K562 (cell line): ENCODE measurements at regions not wholly inside any gene's neighbourhood (a gene's known extent, or its start where the extent isn't known, plus 50 kb on each side); places are given as distances from the start of the nearest gene placed in this dataset.

ENCODE experiments used
- ATAC-seq: fragments of 200-7000 bp; cut with Tn5 transposase; 3 replicates; pipeline ENCODE4 v1.9.1; 2020; ENCODE audit warnings: moderate library complexity
- BruUV-seq: library from RNA; stranded (reverse); fragments of 400-500 nt; replicated peaks from 2 replicates; lab custom pipeline; 2021; lab: Mats Ljungman, UMichigan
- CTCF ChIA-PET: fragments of 300-600 bp; formaldehyde crosslinking; extraction: SDS; loops from one replicate; lab custom pipeline; 2021; ENCODE audit warnings: low intra/inter-chr PET ratio; lab: Yijun Ruan, JAX
- POLR2A ChIA-PET: fragments of 300-600, 350-650 bp; sonication (Branson Sonifier 250); formaldehyde crosslinking; extraction: SDS; loops from one replicate; lab custom pipeline; 2021; ENCODE audit warnings: antibody characterized with exemption, inconsistent platforms; lab: Yijun Ruan, JAX
- DNase-seq, 4 experiments: peaks; one replicate each; pipeline versions ENCODE4 v3.0.0 to v3.0.0-alpha.2; 2011 to 2018; ENCODE audit warnings: low spot score in 3 of 4, mixed read lengths in 3 of 4; ENCODE audit errors: extremely low read depth in 1 of 4
- FAIRE-seq: peaks from 2 replicates; lab custom pipeline; 2011; peaks lifted over from hg19 to GRCh38; lab: Jason Lieb, UNC
- H2AFZ ChIP-seq: 2 replicates; pipeline ENCODE4 v1.6.0; 2011; ENCODE audit warnings: low read depth, low read length, control low read depth, inconsistent platforms
- H3K27ac ChIP-seq: fragments of 200-600 bp; 3 replicates; pipeline ENCODE4 v1.8.0; 2011; ENCODE audit warnings: low read depth, mild to moderate bottlenecking, control low read depth, inconsistent platforms, low read length, moderate library complexity, mixed read lengths; ENCODE audit errors: extremely low read depth
- H3K27me3 ChIP-seq, 2 experiments: fragments of 300-600 bp in 1 of 2; 2 replicates in 1 of 2; 3 replicates in 1 of 2; pipeline versions ENCODE4 v1.6.0 to v1.8.0; 2011; ENCODE audit warnings: inconsistent platforms in 2 of 2, low read length in 2 of 2, mild to moderate bottlenecking in 1 of 2, mixed read lengths in 1 of 2, moderate library complexity in 1 of 2; ENCODE audit not compliant: control insufficient read depth in 2 of 2, insufficient read depth in 2 of 2
- H3K36me3 ChIP-seq: fragments of 300-600 bp; 3 replicates; pipeline ENCODE4 v1.8.0; 2011; ENCODE audit warnings: mild to moderate bottlenecking, low read length, inconsistent platforms; ENCODE audit not compliant: control insufficient read depth, insufficient read depth
- H3K4me1 ChIP-seq, 2 experiments: fragments of 200-600 bp in 1 of 2; replicated peaks in 1 of 2; 2 replicates in 1 of 2; 3 replicates in 1 of 2; pipeline versions ENCODE4 v1.5.1 to v1.8.0; 2011; ENCODE audit warnings: inconsistent platforms in 2 of 2, low read length in 2 of 2, mild to moderate bottlenecking in 1 of 2, mixed read lengths in 1 of 2, moderate library complexity in 1 of 2; ENCODE audit not compliant: control insufficient read depth in 2 of 2, insufficient read depth in 2 of 2
- H3K4me2 ChIP-seq: 2 replicates; pipeline ENCODE4 v1.6.1; 2011; ENCODE audit warnings: low read length, control low read depth, inconsistent platforms, mixed read lengths; ENCODE audit not compliant: insufficient read depth
- H3K4me3 ChIP-seq: fragments of 200-600 bp; sonication (generic), shearing (Covaris generic); 2 replicates; pipeline ENCODE4 v1.5.1; 2016; ENCODE audit warnings: control low read depth, inconsistent platforms
- H3K79me2 ChIP-seq: fragments of 200-600 bp; 3 replicates; pipeline ENCODE4 v1.8.0; 2011; ENCODE audit warnings: low read length, inconsistent platforms; ENCODE audit not compliant: control insufficient read depth, insufficient read depth
- H3K9ac ChIP-seq, 2 experiments: 2 replicates each; pipeline versions ENCODE4 v1.6.0 to v1.6.1; 2011; ENCODE audit warnings: low read depth in 2 of 2, low read length in 2 of 2, control low read depth in 1 of 2, inconsistent platforms in 1 of 2, mild to moderate bottlenecking in 1 of 2, mixed read lengths in 1 of 2; ENCODE audit not compliant: insufficient read depth in 1 of 2
- H3K9me1 ChIP-seq: one replicate; pipeline ENCODE4 v1.6.0; 2011; ENCODE audit warnings: inconsistent platforms, mild to moderate bottlenecking, low read length, moderate library complexity; ENCODE audit not compliant: control insufficient read depth, insufficient read depth
- H3K9me3 ChIP-seq: replicated peaks from 2 replicates; pipeline ENCODE4 v1.5.1; 2011; ENCODE audit warnings: low read depth, low read length, inconsistent platforms; ENCODE audit not compliant: control insufficient read depth, insufficient read depth
- H4K20me1 ChIP-seq: replicated peaks from 2 replicates; pipeline ENCODE4 v1.6.1; 2011; ENCODE audit warnings: low read length, inconsistent platforms, mixed read lengths; ENCODE audit not compliant: control insufficient read depth, insufficient read depth
- DPF2 ChIP-seq: fragments of 450-650 bp; IDR thresholded peaks from 2 replicates; pipeline ENCODE4 v1.6.1; 2016
- ELF1 ChIP-seq: fragments of 200-800 bp; sonication (Bioruptor generic); IDR thresholded peaks from 2 replicates; pipeline ENCODE4 v1.6.1; 2016; ENCODE audit warnings: missing genetic modification characterization, missing compliant biosample characterization
- KDM5B ChIP-seq: fragments of 200-600 bp; sonication (generic); IDR thresholded peaks from 2 replicates; pipeline ENCODE4 v1.6.1; 2012; ENCODE audit warnings: low read depth, mild to moderate bottlenecking, moderate library complexity, low read length, control low read depth, inconsistent platforms; ENCODE audit not compliant: insufficient replicate concordance
- RBM25 ChIP-seq: fragments of 200-400 bp; formaldehyde crosslinking; IDR thresholded peaks from 2 replicates; pipeline ENCODE4 v1.6.1; 2018; ENCODE audit warnings: low read length, low read depth, moderate library complexity; ENCODE audit not compliant: severe bottlenecking
- SRSF7 ChIP-seq: fragments of 200-400 bp; formaldehyde crosslinking; optimal IDR thresholded peaks from 2 replicates; pipeline ENCODE3; 2017; ENCODE audit warnings: mild to moderate bottlenecking, low read depth, low read length
- ZBTB8A ChIP-seq: fragments of 450-650 bp; IDR thresholded peaks from 2 replicates; pipeline ENCODE4 v1.6.1; 2018; ENCODE audit warnings: mild to moderate bottlenecking, moderate library complexity; ENCODE audit not compliant: partially characterized antibody
- ZNF699 ChIP-seq: fragments of 250-450 bp; sonication (Bioruptor Pico); IDR thresholded peaks from 2 replicates; pipeline ENCODE4 v1.8.0; 2021; ENCODE audit warnings: mild to moderate bottlenecking, moderate library complexity; ENCODE audit not compliant: insufficient replicate concordance
- ZNF764 ChIP-seq: fragments of 250-450 bp; sonication (Bioruptor Pico); IDR thresholded peaks from 2 replicates; pipeline ENCODE4 v1.4.0; 2020; ENCODE audit warnings: low read depth, mild to moderate bottlenecking, moderate library complexity
- ZNF780A ChIP-seq: fragments of 250-450 bp; sonication (Bioruptor Pico); IDR thresholded peaks from 2 replicates; pipeline ENCODE4 v1.5.0; 2021; ENCODE audit warnings: mild to moderate bottlenecking
- WGBS: fragments of 100-300 bp; shearing (Covaris generic); methylation state at CpG from one replicate; pipeline ENCODE4 v1.1.6; 2016; ENCODE audit warnings: low coverage, mixed read lengths; ENCODE audit not compliant: insufficient coverage; ENCODE audit errors: missing lambda C conversion rate; 5-methylcytosine and 5-hydroxymethylcytosine counted together
- in situ Hi-C: fragments of 300-500 bp; cut with MboI; formaldehyde crosslinking; loops from 4 replicates; pipeline ENCODE4 v1.15.0; 2018; ENCODE audit warnings: inconsistent platforms, mixed read lengths
- intact Hi-C: fragments of 100-400 bp; cut with micrococcal nuclease; formaldehyde crosslinking; loops from 2 replicates; pipeline ENCODE4 v1.14.2; 2022
- TF ChIP-seq, protein P1 (sequence below): sonication (generic); formaldehyde crosslinking; IDR thresholded peaks from 2 replicates; pipeline ENCODE4 v1.8.0; 2022; ENCODE audit warnings: mild to moderate bottlenecking, missing genetic modification reagents
- TF ChIP-seq, protein P2 (sequence below): sonication (generic); formaldehyde crosslinking; IDR thresholded peaks from 2 replicates; pipeline ENCODE4 v1.8.0; 2023; ENCODE audit warnings: missing genetic modification reagents, mild to moderate bottlenecking, borderline replicate concordance

DNA sequence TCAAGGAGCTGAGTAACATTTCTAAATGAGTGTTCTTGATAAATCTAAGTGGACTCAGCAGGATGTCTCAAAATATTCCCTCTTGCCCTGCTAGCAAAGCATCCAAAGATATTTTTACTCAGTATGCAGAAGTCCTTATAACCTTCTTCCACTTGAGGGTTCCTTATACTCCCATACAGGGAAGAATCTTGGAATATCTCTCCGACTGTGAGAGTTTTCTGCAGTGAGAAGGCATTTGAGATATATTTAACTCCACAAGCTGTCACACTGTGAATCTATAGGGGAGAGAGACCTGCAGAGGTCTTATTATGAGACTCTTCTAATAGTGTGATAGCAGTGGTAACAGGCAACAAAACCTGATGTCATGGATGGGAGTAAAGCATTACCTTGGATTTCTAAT lies 1034.5 kb upstream of the PABPC4L start:
- H3K9me1 ChIP-seq, result no peaks in the 10 kb centered on the region
- H3K9ac ChIP-seq, result no peak overlapping the region
- 0% methylated on average over 1 of the region's 1 CpG for WGBS
- CTCF ChIA-PET, result no interaction called here
- H3K9me3 ChIP-seq, result no peaks in the 10 kb centered on the region
- ATAC-seq (no peak), FAIRE-seq (no peak), DNase-seq (no peak)
- no peak overlapping the region for H2AFZ ChIP-seq
- no peak overlapping the region for H3K4me2 ChIP-seq
- no peak overlapping the region for H3K27ac ChIP-seq
- no peaks in the 10 kb centered on the region for H3K79me2 ChIP-seq
- no peaks in the 10 kb centered on the region for H4K20me1 ChIP-seq
- POLR2A ChIA-PET, result no interaction called here
- TF ChIP-seq, protein P1, sequence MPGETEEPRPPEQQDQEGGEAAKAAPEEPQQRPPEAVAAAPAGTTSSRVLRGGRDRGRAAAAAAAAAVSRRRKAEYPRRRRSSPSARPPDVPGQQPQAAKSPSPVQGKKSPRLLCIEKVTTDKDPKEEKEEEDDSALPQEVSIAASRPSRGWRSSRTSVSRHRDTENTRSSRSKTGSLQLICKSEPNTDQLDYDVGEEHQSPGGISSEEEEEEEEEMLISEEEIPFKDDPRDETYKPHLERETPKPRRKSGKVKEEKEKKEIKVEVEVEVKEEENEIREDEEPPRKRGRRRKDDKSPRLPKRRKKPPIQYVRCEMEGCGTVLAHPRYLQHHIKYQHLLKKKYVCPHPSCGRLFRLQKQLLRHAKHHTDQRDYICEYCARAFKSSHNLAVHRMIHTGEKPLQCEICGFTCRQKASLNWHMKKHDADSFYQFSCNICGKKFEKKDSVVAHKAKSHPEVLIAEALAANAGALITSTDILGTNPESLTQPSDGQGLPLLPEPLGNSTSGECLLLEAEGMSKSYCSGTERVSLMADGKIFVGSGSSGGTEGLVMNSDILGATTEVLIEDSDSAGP, result no peak
- TF ChIP-seq DPF2, result no peak
- no peak for TF ChIP-seq ELF1
- TF ChIP-seq RBM25, result no peak
- no peak for TF ChIP-seq ZNF780A (CRISPR knock-in tag)
- no peak for TF ChIP-seq ZBTB8A
- BruUV-seq, result no TSS peak
- intact Hi-C loops (no loop called here), in situ Hi-C loops (no loop called here)
- H3K4me1 ChIP-seq, result no peaks in the 10 kb centered on the region
- H3K4me3 ChIP-seq, result no peak overlapping the region
- H3K27me3 ChIP-seq, result no peaks in the 10 kb centered on the region
- no peaks in the 10 kb centered on the region for H3K36me3 ChIP-seq

DNA sequence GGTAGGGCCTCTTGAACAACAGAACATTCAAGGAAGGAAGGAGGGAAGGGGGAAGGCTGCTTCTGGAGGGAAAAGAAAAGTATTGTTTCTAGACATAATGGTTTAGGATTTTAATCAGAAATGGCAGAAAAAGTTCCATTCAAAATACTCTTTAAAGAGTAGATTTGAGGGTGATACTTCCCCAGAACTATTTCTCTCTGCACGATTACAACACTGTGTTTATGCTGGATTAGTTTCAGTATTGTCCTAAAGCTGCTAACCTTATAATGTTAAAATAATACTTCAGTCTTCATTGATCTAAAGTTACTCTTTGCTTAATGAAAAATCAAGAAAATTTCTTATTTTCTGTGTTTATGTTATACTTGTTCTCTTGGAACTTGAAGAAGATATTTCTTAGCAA lies 1026.3 kb upstream of the PABPC4L start:
- Histone ChIP-seq H3K36me3 (no peaks in the 10 kb centered on the region), H3K9ac (no peak overlapping the region), H3K4me3 (no peak overlapping the region), H3K79me2 (no peaks in the 10 kb centered on the region), H3K4me1 (no peaks in the 10 kb centered on the region), H3K27me3 (no peaks in the 10 kb centered on the region), H3K9me1 (no peaks in the 10 kb centered on the region), H3K9me3 (no peaks in the 10 kb centered on the region), H3K4me2 (no peak overlapping the region), H4K20me1 (no peaks in the 10 kb centered on the region), H3K27ac (no peak overlapping the region), H2AFZ (no peak overlapping the region)
- no TSS peak for BruUV-seq
- FAIRE-seq, result no peak
- POLR2A ChIA-PET, result no interaction called here
- intact Hi-C loops (no loop called here), in situ Hi-C loops (no loop called here)
- CTCF ChIA-PET, result no interaction called here
- WGBS, result 0% methylated on average over 1 of the region's 1 CpG
- no peak for DNase-seq
- no peak for ATAC-seq
- no peak for TF ChIP-seq ZNF764 (CRISPR knock-in tag)
- no peak for TF ChIP-seq SRSF7
- no peak for TF ChIP-seq ZNF699 (CRISPR knock-in tag)
- TF ChIP-seq, protein P2, sequence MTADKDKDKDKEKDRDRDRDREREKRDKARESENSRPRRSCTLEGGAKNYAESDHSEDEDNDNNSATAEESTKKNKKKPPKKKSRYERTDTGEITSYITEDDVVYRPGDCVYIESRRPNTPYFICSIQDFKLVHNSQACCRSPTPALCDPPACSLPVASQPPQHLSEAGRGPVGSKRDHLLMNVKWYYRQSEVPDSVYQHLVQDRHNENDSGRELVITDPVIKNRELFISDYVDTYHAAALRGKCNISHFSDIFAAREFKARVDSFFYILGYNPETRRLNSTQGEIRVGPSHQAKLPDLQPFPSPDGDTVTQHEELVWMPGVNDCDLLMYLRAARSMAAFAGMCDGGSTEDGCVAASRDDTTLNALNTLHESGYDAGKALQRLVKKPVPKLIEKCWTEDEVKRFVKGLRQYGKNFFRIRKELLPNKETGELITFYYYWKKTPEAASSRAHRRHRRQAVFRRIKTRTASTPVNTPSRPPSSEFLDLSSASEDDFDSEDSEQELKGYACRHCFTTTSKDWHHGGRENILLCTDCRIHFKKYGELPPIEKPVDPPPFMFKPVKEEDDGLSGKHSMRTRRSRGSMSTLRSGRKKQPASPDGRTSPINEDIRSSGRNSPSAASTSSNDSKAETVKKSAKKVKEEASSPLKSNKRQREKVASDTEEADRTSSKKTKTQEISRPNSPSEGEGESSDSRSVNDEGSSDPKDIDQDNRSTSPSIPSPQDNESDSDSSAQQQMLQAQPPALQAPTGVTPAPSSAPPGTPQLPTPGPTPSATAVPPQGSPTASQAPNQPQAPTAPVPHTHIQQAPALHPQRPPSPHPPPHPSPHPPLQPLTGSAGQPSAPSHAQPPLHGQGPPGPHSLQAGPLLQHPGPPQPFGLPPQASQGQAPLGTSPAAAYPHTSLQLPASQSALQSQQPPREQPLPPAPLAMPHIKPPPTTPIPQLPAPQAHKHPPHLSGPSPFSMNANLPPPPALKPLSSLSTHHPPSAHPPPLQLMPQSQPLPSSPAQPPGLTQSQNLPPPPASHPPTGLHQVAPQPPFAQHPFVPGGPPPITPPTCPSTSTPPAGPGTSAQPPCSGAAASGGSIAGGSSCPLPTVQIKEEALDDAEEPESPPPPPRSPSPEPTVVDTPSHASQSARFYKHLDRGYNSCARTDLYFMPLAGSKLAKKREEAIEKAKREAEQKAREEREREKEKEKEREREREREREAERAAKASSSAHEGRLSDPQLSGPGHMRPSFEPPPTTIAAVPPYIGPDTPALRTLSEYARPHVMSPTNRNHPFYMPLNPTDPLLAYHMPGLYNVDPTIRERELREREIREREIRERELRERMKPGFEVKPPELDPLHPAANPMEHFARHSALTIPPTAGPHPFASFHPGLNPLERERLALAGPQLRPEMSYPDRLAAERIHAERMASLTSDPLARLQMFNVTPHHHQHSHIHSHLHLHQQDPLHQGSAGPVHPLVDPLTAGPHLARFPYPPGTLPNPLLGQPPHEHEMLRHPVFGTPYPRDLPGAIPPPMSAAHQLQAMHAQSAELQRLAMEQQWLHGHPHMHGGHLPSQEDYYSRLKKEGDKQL (CRISPR knock-in tag), result no peak
- TF ChIP-seq KDM5B, result no peak
